ENCODE measurements at regions not wholly inside any gene's neighbourhood (a gene's known extent, or its start where the extent isn't known, plus 50 kb on each side); places are given as distances from the start of the nearest gene placed in this dataset.

- TF ChIP-seq, protein P1, sequence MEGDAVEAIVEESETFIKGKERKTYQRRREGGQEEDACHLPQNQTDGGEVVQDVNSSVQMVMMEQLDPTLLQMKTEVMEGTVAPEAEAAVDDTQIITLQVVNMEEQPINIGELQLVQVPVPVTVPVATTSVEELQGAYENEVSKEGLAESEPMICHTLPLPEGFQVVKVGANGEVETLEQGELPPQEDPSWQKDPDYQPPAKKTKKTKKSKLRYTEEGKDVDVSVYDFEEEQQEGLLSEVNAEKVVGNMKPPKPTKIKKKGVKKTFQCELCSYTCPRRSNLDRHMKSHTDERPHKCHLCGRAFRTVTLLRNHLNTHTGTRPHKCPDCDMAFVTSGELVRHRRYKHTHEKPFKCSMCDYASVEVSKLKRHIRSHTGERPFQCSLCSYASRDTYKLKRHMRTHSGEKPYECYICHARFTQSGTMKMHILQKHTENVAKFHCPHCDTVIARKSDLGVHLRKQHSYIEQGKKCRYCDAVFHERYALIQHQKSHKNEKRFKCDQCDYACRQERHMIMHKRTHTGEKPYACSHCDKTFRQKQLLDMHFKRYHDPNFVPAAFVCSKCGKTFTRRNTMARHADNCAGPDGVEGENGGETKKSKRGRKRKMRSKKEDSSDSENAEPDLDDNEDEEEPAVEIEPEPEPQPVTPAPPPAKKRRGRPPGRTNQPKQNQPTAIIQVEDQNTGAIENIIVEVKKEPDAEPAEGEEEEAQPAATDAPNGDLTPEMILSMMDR (IDR thresholded peaks at IDR 0.05), result no peak
- no peak for TF ChIP-seq EZH2phosphoT487 (IDR thresholded peaks at IDR 0.05)
Measured at GRCh38 chr22:35195226-35195625, 62.1 kb upstream of the HMGXB4 start.

Data from neural progenitor cell (in vitro differentiated cells).